ENCODE measurements at regions not wholly inside any gene's neighbourhood (a gene's known extent, or its start where the extent isn't known, plus 50 kb on each side); places are given as distances from the start of the nearest gene placed in this dataset.

DNA sequence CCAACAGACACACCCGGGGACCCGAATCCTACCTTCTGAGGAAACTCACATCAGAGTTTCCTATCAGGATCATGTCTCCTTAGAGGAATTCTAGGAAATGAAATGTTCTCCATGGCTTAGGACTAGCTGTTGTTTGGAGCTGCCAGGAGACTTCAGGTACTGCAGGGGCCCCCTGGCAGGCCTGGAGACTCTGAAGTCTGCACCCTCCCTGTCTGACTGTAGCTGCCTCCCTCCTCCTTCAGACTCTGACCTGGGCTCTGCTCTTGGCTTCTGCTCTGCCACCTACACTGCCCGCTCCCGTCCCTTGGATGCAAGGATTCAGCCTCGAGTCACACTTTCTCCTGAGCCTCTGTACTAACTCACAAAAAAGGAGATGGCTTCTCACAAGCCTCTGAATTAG is 232.8 kb downstream of the INHBA start (continued):
- no peak for TF ChIP-seq EZH2 (IDR thresholded peaks at IDR 0.05; ENCODE audit: borderline replicate concordance, control insufficient read depth, low read depth, low read length)
- TF ChIP-seq POLR2AphosphoS2 (IDR thresholded peaks at IDR 0.05; ENCODE audit: low read depth, low read length), result no peak
- no peak for TF ChIP-seq ZBED1 (IDR thresholded peaks at IDR 0.05; ENCODE audit: borderline replicate concordance)
- no peak for TF ChIP-seq KAT2A (conservative IDR thresholded peaks at IDR 0.05; ENCODE audit: control insufficient read depth, low read depth, low read length)
- TF ChIP-seq SIN3A (IDR thresholded peaks at IDR 0.05; ENCODE audit: low read depth, low read length), result no peak

DNA sequence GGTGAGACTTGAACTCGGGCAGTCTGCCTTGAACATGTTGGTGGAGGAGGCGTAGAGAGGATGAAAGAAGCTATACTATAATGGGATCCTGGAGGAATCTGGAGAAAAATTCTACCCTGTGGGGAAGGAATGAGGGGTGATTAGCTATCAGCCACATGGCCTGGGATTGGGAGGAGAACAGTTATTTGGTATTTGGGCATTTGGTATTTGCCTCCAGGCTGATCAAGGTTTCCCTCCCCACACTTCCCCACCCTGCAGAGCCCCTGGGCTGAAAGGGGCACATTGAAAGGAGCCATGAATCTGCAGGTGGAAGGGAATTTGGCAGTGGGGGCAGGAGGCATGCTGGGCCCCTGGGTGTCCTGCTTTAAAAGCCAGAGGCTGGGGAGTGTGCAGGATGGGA is 235.3 kb downstream of the INHBA start:
- H3K9ac ChIP-seq (ENCODE audit: control insufficient read depth, insufficient read depth, low read length), result no peak overlapping the region
- ChIA-PET CTCF (no interaction called here), SMC1A (ENCODE audit: uncharacterized antibody, unreplicated experiment) (no interaction called here), POLR2A (no interaction called here), RAD21 (ENCODE audit: unreplicated experiment) (interaction anchor here (0.5 to 1.1 kb wide), 3 partner anchors 10 to 236 kb away, joined by 3 to 4 read pairs (median 3); no protein-coding TSS in a partner anchor)
- H3K36me3 ChIP-seq (ENCODE audit: control insufficient read depth in 2 of 2, insufficient read depth in 2 of 2, low read length in 1 of 2), result no peaks in the 10 kb centered on the region
- BruUV-seq (replicated peaks), result no TSS peak
- intact Hi-C loops (cut with micrococcal nuclease; ENCODE audit: unreplicated experiment) (no loop called here), in situ Hi-C loops (cut with MboI) (no loop called here)
- H3K9me3 ChIP-seq (replicated peaks; ENCODE audit: control insufficient read depth, insufficient read depth, low read length), result no peaks in the 10 kb centered on the region
- H3K27ac ChIP-seq (ENCODE audit: control insufficient read depth, insufficient read depth), result no peak overlapping the region
- no peak overlapping the region for H2AFZ ChIP-seq (ENCODE audit: control insufficient read depth, low read depth, low read length)
- H3K4me1 ChIP-seq (ENCODE audit: control insufficient read depth, insufficient read depth, low read length), result no peaks in the 10 kb centered on the region; the same call in 1 of the 2 replicates
- no peak for DNase-seq (ENCODE audit: low read depth, low spot score)
- no peak overlapping the region for H3K4me3 ChIP-seq
- WGBS (ENCODE audit: insufficient coverage, insufficient replicate concordance, low lambda C conversion rate, missing lambda C conversion rate), result 25% methylated on average over 2 of the region's 2 CpGs
- no peak for TF ChIP-seq TCF12 (IDR thresholded peaks at IDR 0.05; ENCODE audit: low read depth, low read length)
- no peak for TF ChIP-seq SPI1 (IDR thresholded peaks at IDR 0.05; ENCODE audit: borderline replicate concordance, insufficient read depth, low read depth, low read length)
- TF ChIP-seq SUZ12 (IDR thresholded peaks at IDR 0.05; ENCODE audit: unreplicated experiment), result no peak
- no peak for TF ChIP-seq NFYA (IDR thresholded peaks at IDR 0.05; ENCODE audit: borderline replicate concordance, low read depth, low read length)
- TF ChIP-seq, protein P1, sequence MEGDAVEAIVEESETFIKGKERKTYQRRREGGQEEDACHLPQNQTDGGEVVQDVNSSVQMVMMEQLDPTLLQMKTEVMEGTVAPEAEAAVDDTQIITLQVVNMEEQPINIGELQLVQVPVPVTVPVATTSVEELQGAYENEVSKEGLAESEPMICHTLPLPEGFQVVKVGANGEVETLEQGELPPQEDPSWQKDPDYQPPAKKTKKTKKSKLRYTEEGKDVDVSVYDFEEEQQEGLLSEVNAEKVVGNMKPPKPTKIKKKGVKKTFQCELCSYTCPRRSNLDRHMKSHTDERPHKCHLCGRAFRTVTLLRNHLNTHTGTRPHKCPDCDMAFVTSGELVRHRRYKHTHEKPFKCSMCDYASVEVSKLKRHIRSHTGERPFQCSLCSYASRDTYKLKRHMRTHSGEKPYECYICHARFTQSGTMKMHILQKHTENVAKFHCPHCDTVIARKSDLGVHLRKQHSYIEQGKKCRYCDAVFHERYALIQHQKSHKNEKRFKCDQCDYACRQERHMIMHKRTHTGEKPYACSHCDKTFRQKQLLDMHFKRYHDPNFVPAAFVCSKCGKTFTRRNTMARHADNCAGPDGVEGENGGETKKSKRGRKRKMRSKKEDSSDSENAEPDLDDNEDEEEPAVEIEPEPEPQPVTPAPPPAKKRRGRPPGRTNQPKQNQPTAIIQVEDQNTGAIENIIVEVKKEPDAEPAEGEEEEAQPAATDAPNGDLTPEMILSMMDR (IDR thresholded peaks at IDR 0.05 in 2 of 3, conservative IDR thresholded peaks at IDR 0.05 in 1 of 3; ENCODE audit: control insufficient read depth in 2 of 3, extremely low read depth in 1 of 3, insufficient read depth in 1 of 3, low read depth in 3 of 3, low read length in 3 of 3), result no peak
- no peak for TF ChIP-seq CHD1 (IDR thresholded peaks at IDR 0.05; ENCODE audit: low read depth, low read length)
- TF ChIP-seq SIN3A (IDR thresholded peaks at IDR 0.05; ENCODE audit: low read depth, low read length), result no peak
- no peak for TF ChIP-seq SUPT20H (IDR thresholded peaks at IDR 0.05; ENCODE audit: borderline replicate concordance, control insufficient read depth, low read depth, low read length)
- no peak for TF ChIP-seq TBL1XR1 (IDR thresholded peaks at IDR 0.05; ENCODE audit: low read depth, low read length)
- TF ChIP-seq BMI1 (IDR thresholded peaks at IDR 0.05; ENCODE audit: borderline replicate concordance), result no peak
- TF ChIP-seq NR2C2 (IDR thresholded peaks at IDR 0.05; ENCODE audit: borderline replicate concordance, control insufficient read depth, insufficient read length, low read depth), result no peak
- no peak for TF ChIP-seq MTA2 (IDR thresholded peaks at IDR 0.05; ENCODE audit: low read depth)
- TF ChIP-seq, protein P2, sequence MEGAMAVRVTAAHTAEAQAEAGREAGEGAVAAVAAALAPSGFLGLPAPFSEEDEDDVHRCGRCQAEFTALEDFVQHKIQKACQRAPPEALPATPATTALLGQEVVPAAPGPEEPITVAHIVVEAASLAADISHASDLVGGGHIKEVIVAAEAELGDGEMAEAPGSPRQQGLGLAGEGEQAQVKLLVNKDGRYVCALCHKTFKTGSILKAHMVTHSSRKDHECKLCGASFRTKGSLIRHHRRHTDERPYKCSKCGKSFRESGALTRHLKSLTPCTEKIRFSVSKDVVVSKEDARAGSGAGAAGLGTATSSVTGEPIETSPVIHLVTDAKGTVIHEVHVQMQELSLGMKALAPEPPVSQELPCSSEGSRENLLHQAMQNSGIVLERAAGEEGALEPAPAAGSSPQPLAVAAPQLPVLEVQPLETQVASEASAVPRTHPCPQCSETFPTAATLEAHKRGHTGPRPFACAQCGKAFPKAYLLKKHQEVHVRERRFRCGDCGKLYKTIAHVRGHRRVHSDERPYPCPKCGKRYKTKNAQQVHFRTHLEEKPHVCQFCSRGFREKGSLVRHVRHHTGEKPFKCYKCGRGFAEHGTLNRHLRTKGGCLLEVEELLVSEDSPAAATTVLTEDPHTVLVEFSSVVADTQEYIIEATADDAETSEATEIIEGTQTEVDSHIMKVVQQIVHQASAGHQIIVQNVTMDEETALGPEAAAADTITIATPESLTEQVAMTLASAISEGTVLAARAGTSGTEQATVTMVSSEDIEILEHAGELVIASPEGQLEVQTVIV (IDR thresholded peaks at IDR 0.05; ENCODE audit: borderline replicate concordance, partially characterized antibody), result no peak
- no peak for TF ChIP-seq MXI1 (IDR thresholded peaks at IDR 0.05; ENCODE audit: low read depth, low read length)
- no peaks in the 10 kb centered on the region for H3K79me2 ChIP-seq (ENCODE audit: control insufficient read depth, insufficient read depth, low read length)
- H3K4me2 ChIP-seq (ENCODE audit: control insufficient read depth, insufficient read depth), result no peak overlapping the region
- no peak for FAIRE-seq
- no peaks in the 10 kb centered on the region for H3K27me3 ChIP-seq (replicated peaks in 1 of 2; ENCODE audit: control insufficient read depth in 2 of 2, insufficient read depth in 2 of 2, low read length in 1 of 2)
- H4K20me1 ChIP-seq (ENCODE audit: control insufficient read depth, insufficient read depth), result no peaks in the 10 kb centered on the region
- no peak for ATAC-seq

All from GM12878 (cell line).